NCI-H146 treated with DMSO at 0.1 percent for 48 hours (cell line): ENCODE measurements at regions not wholly inside any gene's neighbourhood (a gene's known extent, or its start where the extent isn't known, plus 50 kb on each side); places are given as distances from the start of the nearest gene placed in this dataset.

Experiments used
- DNase-seq: peaks from one replicate; lab custom pipeline; 2025; ENCODE audit not compliant: unreplicated experiment; lab: John Stamatoyannopoulos, UW

GRCh38 chr5:107808671-107809137 is 138.0 kb upstream of the EFNA5 start:
- peak; percentile 89 for DNase-seq

- no peak for DNase-seq
Observed at GRCh38 chr5:107807431-107807830, 136.7 kb upstream of the EFNA5 start.

GRCh38 chr5:107806705-107807104 is 136.0 kb upstream of the EFNA5 start:
- DNase-seq: no peak

- DNase-seq: peak; percentile 45
Observed at GRCh38 chr5:107806271-107806670, 135.5 kb upstream of the EFNA5 start.

- DNase-seq: peak; percentile 71
Observed at GRCh38 chr5:107805824-107806223, 135.1 kb upstream of the EFNA5 start.

- peak; percentile 19 for DNase-seq
Observed at GRCh38 chr5:107805166-107805565, 134.4 kb upstream of the EFNA5 start.

- DNase-seq: no peak
Observed at GRCh38 chr5:107803728-107804127, 133.0 kb upstream of the EFNA5 start.

- DNase-seq: no peak
Observed at GRCh38 chr5:107801061-107801460, 130.3 kb upstream of the EFNA5 start.

- peak; percentile 67 for DNase-seq
Observed at GRCh38 chr5:107799306-107799705, 128.6 kb upstream of the EFNA5 start.

- no peak for DNase-seq
Observed at GRCh38 chr5:107796797-107797196, 126.1 kb upstream of the EFNA5 start.

- DNase-seq: no peak
Observed at GRCh38 chr5:107794741-107795140, 124.0 kb upstream of the EFNA5 start.

GRCh38 chr5:107792940-107793339 is 122.2 kb upstream of the EFNA5 start:
- no peak for DNase-seq

GRCh38 chr5:107790671-107791070 is 119.9 kb upstream of the EFNA5 start:
- DNase-seq: no peak

GRCh38 chr5:107786424-107786823 is 115.7 kb upstream of the EFNA5 start:
- no peak for DNase-seq

- DNase-seq: no peak
Observed at GRCh38 chr5:107783551-107783950, 112.8 kb upstream of the EFNA5 start.

GRCh38 chr5:107782561-107783169 is 111.9 kb upstream of the EFNA5 start:
- no peak for DNase-seq

- DNase-seq: no peak
Observed at GRCh38 chr5:107781451-107781850, 110.7 kb upstream of the EFNA5 start.

- no peak for DNase-seq
Observed at GRCh38 chr5:107779437-107779836, 108.7 kb upstream of the EFNA5 start.

- DNase-seq: no peak
Observed at GRCh38 chr5:107778647-107779046, 107.9 kb upstream of the EFNA5 start.

GRCh38 chr5:107776922-107777740 is 106.4 kb upstream of the EFNA5 start:
- DNase-seq: peak; percentile 75

- no peak for DNase-seq
Observed at GRCh38 chr5:107776506-107776905, 105.8 kb upstream of the EFNA5 start.

GRCh38 chr5:107774316-107774715 is 103.6 kb upstream of the EFNA5 start:
- DNase-seq: no peak
